A549 (cell line): ENCODE measurements at regions not wholly inside any gene's neighbourhood (a gene's known extent, or its start where the extent isn't known, plus 50 kb on each side); places are given as distances from the start of the nearest gene placed in this dataset.

Experiments used
- EP300 ChIP-seq, 2 experiments: fragments of >200 bp; sonication (Bioruptor Twin); formaldehyde crosslinking; IDR thresholded peaks; 2 replicates in 1 of 2; 3 replicates in 1 of 2; pipeline ENCODE4 v1.6.1; 2016 to 2017
- KDM5A ChIP-seq: fragments of 200-600 bp; sonication (generic); IDR thresholded peaks from 2 replicates; pipeline ENCODE4 v1.6.1; 2016; ENCODE audit warnings: antibody characterized with exemption, mild to moderate bottlenecking
- POLR2AphosphoS2 ChIP-seq: conservative IDR thresholded peaks from 2 replicates; pipeline ENCODE4 v1.6.1; 2012; ENCODE audit warnings: low read length, improper control_type of control experiment, inconsistent platforms
- TF ChIP-seq, protein P1 (sequence below): fragments of >200 bp; sonication (Bioruptor Twin); formaldehyde crosslinking; IDR thresholded peaks from 3 replicates; pipeline ENCODE4 v1.5.1; 2016

DNA sequence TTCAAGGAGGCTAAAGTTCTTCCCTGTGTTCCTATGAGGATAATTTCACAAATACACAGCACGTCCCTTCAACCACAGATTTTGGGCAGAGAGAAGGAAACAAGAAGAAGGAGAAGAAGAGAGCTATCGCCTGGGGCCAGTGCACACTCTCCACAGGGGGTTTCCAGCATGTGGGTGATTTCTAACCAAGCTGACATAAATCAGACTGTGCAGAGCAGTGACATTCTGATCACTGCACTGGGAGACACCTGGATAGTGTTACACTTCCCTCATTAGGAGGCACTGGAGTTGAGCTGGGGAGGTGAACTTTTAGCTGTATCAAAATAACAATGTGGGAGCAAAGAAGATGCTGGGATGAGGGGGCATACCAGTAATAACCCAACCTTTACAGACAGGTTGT lies 71.8 kb upstream of the CENPW start:
- TF ChIP-seq POLR2AphosphoS2 (no peak), EP300 (IDR thresholded peaks at IDR 0.05) (no peak), KDM5A (no peak)
- TF ChIP-seq, protein P1, sequence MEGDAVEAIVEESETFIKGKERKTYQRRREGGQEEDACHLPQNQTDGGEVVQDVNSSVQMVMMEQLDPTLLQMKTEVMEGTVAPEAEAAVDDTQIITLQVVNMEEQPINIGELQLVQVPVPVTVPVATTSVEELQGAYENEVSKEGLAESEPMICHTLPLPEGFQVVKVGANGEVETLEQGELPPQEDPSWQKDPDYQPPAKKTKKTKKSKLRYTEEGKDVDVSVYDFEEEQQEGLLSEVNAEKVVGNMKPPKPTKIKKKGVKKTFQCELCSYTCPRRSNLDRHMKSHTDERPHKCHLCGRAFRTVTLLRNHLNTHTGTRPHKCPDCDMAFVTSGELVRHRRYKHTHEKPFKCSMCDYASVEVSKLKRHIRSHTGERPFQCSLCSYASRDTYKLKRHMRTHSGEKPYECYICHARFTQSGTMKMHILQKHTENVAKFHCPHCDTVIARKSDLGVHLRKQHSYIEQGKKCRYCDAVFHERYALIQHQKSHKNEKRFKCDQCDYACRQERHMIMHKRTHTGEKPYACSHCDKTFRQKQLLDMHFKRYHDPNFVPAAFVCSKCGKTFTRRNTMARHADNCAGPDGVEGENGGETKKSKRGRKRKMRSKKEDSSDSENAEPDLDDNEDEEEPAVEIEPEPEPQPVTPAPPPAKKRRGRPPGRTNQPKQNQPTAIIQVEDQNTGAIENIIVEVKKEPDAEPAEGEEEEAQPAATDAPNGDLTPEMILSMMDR = no peak
